Right forelimb (tissue), 1 donor: ENCODE measurements at regions not wholly inside any gene's neighbourhood (a gene's known extent, or its start where the extent isn't known, plus 50 kb on each side); places are given as distances from the start of the nearest gene placed in this dataset.
"Not testable (repeated sequence)": the region's sequence is repeated elsewhere in the genome, so short reads cannot be mapped to it uniquely, and the experiment has no call there.

Source experiments
- DNase-seq: peaks from one replicate; pipeline ENCODE4 v3.0.0-alpha.2; 2018

- no peak for DNase-seq
These were observed 59.4 kb downstream of the EBLN1 start for GRCh38 chr10:22158426-22158825.

- DNase-seq = no peak
These were observed 61.1 kb downstream of the EBLN1 start for GRCh38 chr10:22156750-22157149.

GRCh38 chr10:22152403-22152802 is 65.4 kb downstream of the EBLN1 start:
- no peak for DNase-seq

- no peak for DNase-seq
These were observed 67.0 kb downstream of the EBLN1 start for GRCh38 chr10:22150842-22151241.

GRCh38 chr10:22148961-22149360 is 68.9 kb downstream of the EBLN1 start:
- DNase-seq = no peak

- DNase-seq = not testable (repeated sequence)
These were observed 71.9 kb downstream of the EBLN1 start for GRCh38 chr10:22145873-22146272.

GRCh38 chr10:22137542-22137941 is 80.3 kb downstream of the EBLN1 start:
- no peak for DNase-seq

- DNase-seq = no peak
These were observed 82.2 kb downstream of the EBLN1 start for GRCh38 chr10:22135591-22135990.

- DNase-seq = no peak
These were observed 83.8 kb downstream of the EBLN1 start for GRCh38 chr10:22133749-22134624.

- not testable (repeated sequence) for DNase-seq
These were observed 87.0 kb downstream of the EBLN1 start for GRCh38 chr10:22130824-22131223.

GRCh38 chr10:22129612-22130011 is 88.2 kb downstream of the EBLN1 start:
- DNase-seq = not testable (repeated sequence)

GRCh38 chr10:22121181-22121580 is 96.6 kb downstream of the EBLN1 start:
- DNase-seq = not testable (repeated sequence)

- not testable (repeated sequence) for DNase-seq
These were observed 97.7 kb downstream of the EBLN1 start for GRCh38 chr10:22120072-22120471.

GRCh38 chr10:22119575-22119974 is 98.2 kb downstream of the EBLN1 start:
- DNase-seq = not testable (repeated sequence)

- DNase-seq = no peak
These were observed 106.1 kb downstream of the EBLN1 start for GRCh38 chr10:22111705-22112104.

GRCh38 chr10:22111260-22111659 is 106.6 kb downstream of the EBLN1 start:
- no peak for DNase-seq

- no peak for DNase-seq
These were observed 107.1 kb downstream of the EBLN1 start for GRCh38 chr10:22110761-22111160.

GRCh38 chr10:22105270-22105669 is 101.7 kb upstream of the DNAJC1 start:
- no peak for DNase-seq

GRCh38 chr10:22103701-22104470 is 100.4 kb upstream of the DNAJC1 start:
- DNase-seq = no peak

GRCh38 chr10:22097696-22098095 is 94.2 kb upstream of the DNAJC1 start:
- no peak for DNase-seq

- DNase-seq = not testable (repeated sequence)
These were observed 87.7 kb upstream of the DNAJC1 start for GRCh38 chr10:22091260-22091659.

GRCh38 chr10:22087402-22087738 is 83.8 kb upstream of the DNAJC1 start:
- no peak for DNase-seq

GRCh38 chr10:22086730-22087401 is 83.3 kb upstream of the DNAJC1 start:
- DNase-seq = peak; percentile 83
